GM19452 (cell line): ENCODE measurements at regions not wholly inside any gene's neighbourhood (a gene's known extent, or its start where the extent isn't known, plus 50 kb on each side); places are given as distances from the start of the nearest gene placed in this dataset.

ENCODE experiments used
- ATAC-seq: cut with Tn5 transposase; IDR thresholded peaks from one replicate; pipeline ENCODE4 v1.9.1; 2021; ENCODE audit not compliant: unreplicated experiment

DNA sequence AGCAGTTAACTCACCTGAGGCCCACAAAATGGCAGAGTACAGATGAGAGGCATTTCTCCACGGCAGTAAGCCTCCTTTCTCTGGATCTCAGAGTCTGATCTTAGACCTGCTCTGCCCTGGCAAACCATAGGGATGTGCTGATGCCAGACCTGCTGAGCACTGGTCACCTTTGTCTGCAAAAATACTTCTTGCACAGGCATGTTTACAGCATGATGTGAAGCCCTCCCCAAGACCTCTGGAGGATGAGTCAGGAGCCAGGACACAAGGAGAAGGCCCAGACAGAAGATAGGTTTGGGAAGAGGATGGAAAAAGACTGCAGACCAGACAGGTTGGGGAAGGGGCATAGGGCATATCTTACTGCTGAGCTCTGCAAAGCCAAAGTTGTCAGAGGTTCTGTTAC is 426.6 kb downstream of the PMP22 start:
- no peak for ATAC-seq

DNA sequence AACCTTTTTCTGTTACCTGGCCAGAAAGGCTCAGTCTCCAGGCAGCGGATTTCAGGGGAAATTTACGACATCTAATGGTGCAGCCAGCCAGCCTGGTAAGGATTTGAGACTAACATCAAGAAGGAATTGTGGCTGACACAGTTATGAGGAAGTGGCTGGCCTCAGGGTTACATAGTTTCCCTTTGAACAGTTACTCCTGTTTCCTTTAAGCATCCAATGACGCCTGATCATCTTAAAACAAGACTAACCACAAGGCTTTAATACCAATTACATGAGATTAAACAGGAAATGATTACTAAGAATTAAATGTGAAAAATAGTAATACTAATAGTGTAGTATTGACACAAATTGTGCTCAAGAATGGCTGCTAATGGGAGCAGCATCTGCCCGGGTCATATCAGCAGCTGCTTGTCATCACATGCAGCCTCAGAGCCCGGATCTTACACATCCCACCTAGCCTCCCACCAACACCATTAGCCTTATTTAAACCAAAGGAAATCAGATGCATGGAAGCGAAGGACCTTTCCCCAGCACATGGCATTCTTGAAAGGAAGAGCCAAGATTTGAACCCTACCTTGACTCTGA is 431.8 kb downstream of the PMP22 start:
- ATAC-seq, result no peak

DNA sequence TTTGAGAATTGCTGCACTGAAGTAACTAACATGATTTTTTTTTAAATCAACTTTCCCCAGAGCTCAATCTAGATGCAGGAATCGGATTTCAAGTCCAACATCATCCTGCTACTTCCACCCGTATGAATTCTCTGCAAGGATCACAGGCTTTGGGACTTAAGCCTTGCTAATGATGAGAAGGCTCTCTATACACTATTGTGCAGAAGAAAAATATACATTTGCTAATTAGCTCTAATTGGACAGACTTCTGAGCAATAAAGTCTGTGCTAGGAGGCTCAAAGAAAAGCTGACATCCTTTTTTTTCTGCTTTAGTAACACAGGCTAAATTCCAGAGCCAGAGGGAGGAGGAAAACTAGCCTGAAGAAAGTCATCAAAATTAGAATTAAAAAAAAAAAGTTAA is 433.6 kb downstream of the PMP22 start:
- ATAC-seq, result no peak

DNA sequence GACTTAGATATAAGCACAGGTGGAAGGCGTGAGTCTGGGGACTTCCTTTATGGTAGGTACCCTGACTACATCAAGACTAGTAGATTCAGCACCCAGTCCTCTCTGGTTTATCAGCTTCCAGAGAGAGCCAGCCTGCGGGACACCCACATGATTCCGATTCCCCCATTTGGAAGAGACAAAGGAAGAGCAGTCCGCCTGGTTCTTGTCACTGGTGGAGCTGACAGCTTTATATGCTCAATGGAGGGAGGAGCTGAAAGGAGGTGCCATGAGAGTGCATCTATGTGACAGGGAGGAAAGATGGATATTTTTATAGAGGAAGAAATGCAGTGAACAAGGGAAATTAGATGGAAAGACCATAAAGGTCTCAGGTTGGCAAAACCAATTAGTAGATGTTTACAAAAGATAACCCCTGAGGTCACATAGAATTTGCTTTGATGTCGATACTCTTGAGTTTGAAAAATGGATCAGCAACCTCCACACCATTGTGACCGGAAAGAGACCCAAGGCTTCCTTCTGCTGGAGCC is 437.7 kb downstream of the PMP22 start:
- ATAC-seq, result no peak

DNA sequence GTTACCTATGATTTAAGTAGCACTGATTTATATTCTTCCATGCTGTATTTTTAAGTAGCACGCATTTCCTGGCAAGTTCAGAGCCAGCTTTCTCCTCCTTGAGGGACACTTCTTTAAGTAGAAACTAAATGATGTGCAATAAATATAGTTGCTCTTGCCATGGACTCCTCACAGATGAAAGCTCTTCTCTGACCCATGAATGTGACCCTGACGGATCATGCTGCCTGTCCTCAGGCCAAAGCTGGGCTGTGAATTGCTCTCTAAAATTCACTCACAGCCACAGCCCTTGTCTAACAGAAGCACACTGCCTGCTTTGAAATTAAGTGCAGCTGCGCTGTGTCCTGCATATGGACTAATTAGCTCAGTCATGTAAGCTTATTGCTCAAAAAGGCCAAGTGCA is 438.8 kb downstream of the PMP22 start:
- no peak for ATAC-seq

DNA sequence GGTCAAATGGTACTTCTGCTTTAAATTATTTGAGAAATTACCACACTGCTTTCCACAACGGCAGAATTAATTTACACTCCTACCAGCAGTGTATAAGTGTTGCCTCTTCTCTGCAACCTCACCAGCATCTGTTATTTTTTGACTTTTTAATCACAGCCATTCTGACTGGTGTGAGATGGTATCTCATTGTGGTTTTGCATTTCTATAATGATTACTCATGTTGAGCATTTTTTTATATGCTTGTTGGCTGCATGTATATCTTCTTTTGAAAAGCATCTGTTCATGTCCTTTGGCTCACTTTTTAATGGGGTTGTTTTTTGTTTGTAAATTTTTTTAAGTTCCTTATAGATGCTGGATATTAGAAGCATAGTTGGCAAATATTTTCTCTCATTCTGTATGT is 446.7 kb downstream of the PMP22 start:
- no peak for ATAC-seq

DNA sequence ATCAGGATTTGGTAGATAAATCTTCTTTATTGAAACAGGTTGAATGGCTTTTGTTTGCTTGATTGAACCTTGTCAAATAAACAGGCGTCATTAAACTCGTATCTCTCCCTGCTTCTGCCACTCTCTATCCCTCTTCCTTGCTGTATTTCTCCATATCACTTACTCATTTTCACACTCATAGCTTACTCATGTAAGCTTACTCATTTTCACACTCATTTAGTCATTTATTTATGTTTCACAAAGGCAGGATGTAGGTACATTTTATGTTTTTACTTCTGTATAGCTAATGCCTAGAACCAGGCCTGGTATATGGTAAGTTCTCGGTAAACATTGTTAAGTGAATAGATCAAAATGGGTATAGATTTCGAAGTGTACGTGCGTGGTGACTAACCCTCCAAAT is 450.0 kb downstream of the PMP22 start:
- no peak for ATAC-seq

DNA sequence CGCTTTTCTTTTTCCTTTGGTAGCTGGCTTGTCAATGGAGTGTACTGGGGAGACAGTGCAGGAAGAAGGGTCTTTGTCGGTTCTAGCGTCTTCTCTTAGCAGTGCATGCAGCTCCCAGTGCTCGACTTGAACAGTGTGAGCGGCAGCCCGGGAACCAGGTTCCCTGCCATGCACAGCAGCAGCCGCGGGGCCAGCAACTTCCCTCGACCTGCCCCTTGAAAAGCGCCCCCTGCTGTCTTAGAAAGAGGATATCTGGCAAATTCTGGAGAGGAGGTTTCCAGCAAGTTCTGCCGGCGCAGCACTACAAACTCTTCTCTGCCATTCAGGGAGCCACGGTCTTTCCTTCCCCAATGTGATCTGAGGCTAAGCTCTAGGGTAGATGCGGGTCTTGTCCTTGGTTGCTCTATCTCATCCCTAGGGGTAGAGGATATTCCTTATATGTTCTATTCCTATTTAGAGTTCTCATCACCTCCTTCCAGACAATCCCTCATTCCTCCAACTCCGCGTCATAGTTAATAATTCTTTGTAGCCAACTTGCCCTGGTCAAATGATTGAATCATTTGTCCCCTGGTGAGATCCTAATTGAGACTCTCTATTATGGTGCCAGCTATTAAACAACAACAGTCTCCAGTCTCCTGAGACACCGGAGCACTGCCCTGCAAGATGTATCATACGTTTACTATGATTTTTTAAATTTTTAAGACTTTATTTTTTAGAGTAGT is 451.3 kb downstream of the PMP22 start:
- no peak for ATAC-seq

DNA sequence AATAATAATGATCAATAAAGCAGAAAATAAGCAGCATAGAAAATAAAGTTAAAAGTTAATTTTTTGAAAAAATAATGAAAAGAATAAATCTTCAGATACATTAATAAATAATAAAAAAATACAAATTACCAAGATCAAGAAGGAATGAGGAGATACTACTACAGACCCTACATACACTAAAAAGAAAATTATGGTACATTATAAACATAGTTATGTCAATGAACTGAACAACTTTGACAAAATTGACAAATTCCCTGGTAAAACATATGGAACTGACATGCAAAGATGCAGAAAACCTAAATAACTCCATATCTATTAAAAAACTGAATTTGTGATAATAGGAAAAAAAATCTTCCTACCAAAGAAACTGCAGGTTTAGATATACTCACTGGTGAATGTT is 456.7 kb downstream of the PMP22 start:
- no peak for ATAC-seq

DNA sequence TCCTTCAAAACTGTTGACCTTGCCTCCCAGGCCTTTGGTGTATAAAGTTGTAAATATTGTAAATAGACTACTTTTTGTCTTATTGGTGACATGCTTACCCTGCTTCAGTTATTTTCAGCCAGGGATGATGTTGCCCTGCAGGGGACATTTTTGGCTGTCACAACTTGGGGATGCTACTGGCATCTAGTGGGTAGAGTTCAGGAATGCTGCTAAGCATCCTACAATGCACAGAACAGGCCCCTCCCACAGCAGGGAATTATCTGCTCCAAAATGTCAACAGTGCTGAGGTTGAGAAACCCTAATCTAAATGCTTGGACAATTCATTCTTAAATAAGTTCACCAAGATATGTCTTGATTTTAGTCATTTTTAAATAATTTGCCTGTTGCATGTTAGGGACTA is 459.8 kb downstream of the PMP22 start:
- no peak for ATAC-seq

DNA sequence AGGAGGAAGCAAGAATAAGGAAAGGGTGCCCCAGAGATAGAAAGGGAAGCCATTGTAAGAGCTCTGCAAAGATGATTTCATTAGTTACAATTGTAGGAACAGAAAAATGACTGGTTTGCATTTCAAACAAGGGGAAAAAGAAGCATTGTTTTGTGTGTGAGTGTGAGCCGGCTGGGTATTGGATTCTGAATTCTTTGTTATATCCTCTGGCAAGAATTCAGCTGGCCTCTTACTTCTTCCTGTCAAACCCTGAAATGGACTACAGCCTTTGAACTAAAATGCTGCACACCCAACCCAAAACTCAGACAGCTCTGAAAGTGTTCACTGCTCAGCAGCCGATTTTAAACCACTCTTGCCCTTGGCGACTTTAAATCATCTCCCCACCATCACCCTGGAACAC is 461.3 kb downstream of the PMP22 start:
- no peak for ATAC-seq

DNA sequence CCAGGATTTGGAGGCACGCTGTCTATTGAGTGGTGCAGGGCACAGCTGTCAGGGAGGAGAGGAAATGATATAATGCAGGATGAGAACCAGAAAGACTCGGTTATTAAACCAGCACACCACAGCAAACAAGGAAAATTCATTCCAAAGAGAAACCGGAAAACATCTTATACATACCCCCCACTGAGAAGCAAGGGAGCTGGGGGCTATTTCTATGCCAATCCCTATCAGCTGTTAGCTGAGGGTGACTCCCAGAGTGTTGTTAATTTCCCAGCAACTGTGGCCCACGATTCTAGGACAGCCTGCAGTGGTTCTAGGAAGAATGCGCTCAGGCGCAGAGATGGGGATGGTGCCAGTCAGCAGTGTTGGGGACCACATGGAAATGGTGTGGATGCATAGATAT is 467.3 kb downstream of the PMP22 start:
- ATAC-seq, result no peak

DNA sequence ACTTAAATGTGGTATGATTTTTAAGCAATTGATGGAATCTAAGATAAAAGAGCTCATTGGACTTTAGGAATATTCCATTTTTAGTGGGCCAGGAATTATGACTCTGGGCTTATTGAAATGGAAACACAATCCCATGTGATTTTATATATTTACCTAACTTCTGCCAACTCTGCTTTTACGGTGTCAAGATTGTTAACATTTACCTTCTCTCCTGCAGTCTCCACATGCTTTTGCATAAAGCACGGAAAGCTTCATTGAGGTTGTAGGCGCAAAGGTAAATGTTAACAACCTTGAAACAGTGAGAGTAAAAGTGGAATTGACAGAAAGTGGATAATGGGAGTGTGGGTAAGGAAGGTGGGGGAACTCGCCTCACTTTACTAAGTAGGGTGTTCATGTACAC is 468.1 kb downstream of the PMP22 start:
- no peak for ATAC-seq

DNA sequence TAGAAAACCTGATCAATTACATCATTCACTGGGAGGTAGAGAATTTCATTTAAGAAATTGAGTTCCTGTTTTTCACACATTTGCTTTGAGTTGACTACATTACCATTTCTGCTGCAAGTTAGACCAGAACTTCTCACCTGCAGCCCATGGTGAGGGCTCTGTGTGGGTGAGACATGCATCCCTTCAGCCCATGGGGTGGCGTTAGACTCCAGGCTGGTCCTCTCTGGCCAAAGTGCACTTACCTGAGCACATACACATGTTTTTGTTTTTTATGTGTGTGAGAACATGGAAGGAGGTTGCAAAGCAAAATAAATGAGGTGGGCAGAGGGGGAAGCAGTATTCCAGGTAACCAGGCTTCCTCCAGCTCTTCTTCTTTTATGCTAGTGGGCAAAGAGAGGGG is 470.2 kb downstream of the PMP22 start:
- ATAC-seq, result no peak

DNA sequence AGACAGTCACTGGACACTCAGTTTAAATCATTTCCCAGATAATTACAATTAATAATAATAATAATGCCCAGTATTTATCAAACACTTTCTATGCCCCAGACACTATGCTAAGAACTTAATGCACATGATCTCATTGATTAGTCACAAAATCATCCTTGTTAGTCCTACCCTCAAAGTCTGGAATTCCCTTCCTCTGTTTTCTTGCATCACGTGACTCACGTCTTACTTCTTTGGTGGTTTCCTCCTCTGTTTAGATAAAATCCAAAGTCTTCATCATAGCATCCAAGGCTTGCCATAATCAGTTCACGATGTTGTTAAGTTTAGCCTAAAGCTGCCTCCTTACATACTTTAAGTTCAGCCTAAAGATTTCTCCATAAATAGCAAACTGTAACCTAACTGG is 471.9 kb downstream of the PMP22 start:
- no peak for ATAC-seq

DNA sequence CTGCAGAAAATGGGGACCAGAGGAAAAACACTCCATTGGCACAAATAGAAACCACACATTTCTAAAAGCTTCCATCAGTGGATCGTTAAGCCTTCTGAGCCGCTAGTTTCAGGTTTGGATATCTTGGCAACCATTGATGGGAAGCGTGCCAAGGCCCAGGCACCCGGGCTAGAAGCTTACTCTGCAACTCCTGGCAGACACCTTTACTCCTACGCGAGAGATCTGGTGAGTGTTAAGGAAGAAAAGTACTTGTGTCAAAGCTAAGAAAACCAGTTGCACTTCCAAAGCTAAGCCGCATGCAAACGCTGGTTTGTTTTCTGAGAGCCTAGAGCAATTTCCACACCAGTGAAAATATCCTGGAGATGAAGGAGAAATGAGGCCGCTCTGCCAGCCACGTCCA is 472.4 kb downstream of the PMP22 start:
- ATAC-seq, result no peak

DNA sequence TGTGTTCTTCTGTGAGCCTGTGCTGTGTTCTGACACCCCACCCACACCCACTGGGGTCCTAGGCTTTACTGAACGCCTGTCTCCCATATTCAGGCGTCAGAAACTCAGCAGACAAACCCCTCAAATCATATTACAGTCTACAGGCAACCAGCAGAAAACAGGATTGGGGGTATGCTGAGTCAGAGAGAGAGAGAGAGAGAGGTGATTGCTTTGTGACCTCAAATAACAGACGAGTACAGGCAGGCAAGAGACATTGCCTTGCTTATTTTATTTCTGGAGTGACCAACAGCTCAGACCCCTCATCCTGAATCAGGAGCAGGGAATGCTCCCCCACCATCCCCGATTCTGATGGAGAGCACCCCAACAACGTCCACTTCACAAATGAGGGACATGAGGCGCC is 473.9 kb downstream of the PMP22 start:
- no peak for ATAC-seq

DNA sequence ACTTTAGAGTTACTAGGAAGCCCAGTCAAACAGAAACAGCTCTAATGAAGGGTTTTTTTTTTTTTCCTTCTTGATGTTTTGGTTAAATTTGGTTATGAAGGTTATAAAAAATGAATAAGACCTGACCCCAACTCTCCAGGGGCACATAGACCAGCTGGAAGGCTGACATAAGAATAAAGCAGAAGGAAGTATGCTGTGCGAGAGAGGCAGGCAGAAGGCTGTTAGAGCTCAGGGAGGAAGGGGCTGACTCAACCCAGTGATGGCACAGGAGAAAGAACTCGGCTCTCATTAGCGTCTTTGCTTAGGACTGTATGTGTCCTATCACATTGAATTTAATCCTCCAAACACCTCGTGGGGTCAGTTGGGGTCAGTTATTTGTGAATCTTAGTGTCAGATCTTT is 474.6 kb downstream of the PMP22 start:
- no peak for ATAC-seq

DNA sequence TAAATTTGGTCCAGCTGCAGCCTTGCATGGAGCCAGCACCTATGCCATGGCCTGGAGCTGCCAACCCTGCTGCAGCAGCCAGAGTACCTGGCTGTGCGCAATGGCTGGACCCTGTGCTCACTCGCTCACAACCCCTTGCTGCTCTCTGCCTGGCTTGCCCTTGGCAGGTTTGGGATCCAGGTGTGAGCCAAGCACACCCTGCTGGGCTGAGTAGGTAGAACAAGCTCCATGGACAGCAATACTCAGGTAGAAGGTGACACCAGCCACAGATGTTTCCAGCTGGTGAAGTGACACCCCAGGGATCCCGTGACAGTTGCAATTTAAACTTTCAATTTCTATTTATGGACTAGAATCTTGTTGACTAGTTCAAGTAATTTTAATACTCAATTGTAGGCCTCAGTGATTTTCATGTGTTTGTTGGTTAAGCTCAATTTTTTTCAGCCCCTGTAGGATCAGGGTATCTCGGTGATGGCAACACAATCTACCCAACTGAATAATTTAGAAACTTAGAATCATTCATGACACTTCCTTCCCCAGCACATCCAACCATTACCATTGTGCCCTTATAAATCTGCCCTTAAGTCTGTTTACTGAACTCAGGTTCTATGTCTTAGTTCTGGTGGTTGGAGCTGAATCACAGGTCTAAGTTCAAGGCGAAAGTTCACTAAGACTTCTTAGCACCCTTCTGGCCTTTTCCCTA is 480.0 kb downstream of the PMP22 start:
- ATAC-seq, result no peak

DNA sequence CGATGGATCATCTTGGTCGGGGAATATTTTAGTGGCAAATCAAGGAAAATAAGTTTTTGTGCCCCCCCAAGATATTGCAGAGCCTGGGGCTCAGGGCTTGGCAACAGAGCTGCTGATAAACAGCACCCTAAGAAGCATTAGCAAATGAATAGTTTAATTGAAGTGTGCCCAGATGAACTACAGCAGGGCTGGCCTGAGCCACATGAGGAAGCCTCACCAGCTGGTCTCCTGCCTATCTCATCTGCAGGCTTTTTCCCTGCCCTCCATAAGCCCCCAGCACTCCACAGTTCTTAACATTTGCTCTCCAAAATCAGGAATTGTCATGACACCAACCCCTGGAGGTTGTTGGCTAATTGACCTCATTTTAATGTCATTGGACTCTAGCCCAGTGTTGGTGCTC is 480.2 kb downstream of the HS3ST3B1 start:
- ATAC-seq, result no peak

DNA sequence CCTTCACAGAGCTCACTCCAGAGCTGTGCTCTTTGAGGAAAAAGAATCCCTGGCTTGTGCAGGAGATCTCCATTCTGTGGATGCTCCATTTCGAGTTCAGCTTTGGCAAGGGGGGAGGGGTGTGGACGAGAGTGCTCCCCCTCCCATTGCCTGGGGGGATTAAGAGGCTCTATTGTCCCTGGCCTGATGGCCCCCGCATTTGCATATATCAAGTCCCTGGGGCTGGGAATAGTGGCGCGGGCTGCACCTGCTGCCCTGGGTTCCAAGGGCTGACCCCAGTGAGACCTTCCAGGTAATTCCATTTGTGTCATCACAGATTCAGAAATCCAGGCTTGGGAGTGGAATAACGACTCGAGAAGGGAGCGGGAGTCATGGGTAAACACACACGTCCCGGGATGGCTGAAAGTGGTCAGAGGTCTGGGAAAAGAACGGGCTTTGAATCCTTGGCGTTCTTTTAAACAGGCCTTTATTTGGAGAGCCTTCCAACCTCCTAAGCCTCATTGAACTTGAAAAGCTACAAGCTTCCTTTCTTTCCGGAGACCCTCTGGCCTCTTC is 479.3 kb downstream of the HS3ST3B1 start:
- ATAC-seq, result no peak

DNA sequence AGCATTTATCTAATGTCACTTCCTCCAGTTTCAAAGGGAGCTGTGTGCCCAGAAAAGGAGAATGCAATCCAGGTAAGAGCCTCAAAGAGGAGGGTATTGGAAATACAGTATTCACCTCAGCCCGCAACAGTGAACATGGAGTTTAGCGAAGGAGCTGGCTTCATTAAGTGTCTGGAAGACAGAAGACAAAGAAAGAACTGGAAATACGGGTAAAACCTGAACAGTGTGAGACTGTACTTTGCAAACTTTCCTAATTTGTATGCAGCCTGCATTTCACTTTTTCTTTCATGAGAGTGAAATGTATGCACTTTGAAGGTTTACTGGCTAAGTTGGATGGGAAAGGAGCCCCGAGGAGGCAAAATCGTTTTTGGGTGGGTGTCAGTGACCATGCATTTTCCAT is 478.4 kb downstream of the HS3ST3B1 start:
- no peak for ATAC-seq
